Stimulated activated CD8-positive, alpha-beta memory T cell treated with anti-CD3 and anti-CD28 coated beads, Interleukin-7, amount 100 ng/mL, for 48 hours (primary cell): ENCODE measurements at regions not wholly inside any gene's neighbourhood (a gene's known extent, or its start where the extent isn't known, plus 50 kb on each side); places are given as distances from the start of the nearest gene placed in this dataset.
"Not testable (repeated sequence)": the region's sequence is repeated elsewhere in the genome, so short reads cannot be mapped to it uniquely, and the experiment has no call there.

ENCODE experiments used
- DNase-seq, 2 donors: peaks; one replicate each; pipeline ENCODE4 v3.0.0-alpha.2; 2020; ENCODE audit warnings: low read depth in 1 of 2; ENCODE audit errors: extremely low read depth in 1 of 2

GRCh38 chr16:51306116-51306515, 155.0 kb upstream of the SALL1 start:
- DNase-seq = no peak

DNA sequence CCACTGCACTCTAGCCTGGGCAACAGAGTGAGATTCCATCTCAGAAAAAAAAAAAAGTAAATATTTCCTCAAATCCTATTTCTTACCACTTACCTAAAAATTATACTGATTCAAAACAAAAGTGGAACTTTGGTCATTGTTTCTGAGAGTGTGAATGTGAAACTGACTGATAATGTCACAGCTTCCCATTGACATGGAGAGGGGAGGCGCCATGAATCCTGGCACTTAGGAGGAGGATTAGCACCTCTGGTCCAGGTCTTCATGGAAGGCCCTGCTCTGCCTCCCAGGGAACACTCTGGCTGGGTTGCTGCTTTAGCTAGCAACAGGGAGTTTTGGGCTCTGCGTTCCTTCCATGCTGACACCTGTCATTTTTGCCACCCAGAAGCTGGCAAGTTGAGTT, 154.3 kb upstream of the SALL1 start:
- DNase-seq = no peak

DNA sequence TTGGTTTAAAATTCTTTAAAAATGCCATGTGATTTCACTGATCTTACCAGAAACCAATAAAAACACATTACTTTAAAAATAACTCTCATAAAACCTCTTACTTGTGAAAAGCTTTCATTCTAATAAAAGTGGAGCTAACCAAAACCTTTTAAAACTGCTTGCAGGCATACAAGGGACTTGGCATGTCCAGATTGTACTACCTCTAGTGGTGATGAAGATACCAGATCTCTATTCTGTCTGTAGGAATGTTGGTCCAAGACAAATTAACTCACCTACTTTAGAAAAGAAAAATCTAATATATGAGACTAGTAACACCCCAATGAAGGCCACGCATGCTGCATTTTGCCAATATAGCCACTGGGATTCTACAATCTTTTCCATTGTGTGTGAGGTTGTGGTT, 151.0 kb upstream of the SALL1 start:
- DNase-seq = no peak

GRCh38 chr16:51298800-51299199, 147.7 kb upstream of the SALL1 start:
- no peak for DNase-seq

DNA sequence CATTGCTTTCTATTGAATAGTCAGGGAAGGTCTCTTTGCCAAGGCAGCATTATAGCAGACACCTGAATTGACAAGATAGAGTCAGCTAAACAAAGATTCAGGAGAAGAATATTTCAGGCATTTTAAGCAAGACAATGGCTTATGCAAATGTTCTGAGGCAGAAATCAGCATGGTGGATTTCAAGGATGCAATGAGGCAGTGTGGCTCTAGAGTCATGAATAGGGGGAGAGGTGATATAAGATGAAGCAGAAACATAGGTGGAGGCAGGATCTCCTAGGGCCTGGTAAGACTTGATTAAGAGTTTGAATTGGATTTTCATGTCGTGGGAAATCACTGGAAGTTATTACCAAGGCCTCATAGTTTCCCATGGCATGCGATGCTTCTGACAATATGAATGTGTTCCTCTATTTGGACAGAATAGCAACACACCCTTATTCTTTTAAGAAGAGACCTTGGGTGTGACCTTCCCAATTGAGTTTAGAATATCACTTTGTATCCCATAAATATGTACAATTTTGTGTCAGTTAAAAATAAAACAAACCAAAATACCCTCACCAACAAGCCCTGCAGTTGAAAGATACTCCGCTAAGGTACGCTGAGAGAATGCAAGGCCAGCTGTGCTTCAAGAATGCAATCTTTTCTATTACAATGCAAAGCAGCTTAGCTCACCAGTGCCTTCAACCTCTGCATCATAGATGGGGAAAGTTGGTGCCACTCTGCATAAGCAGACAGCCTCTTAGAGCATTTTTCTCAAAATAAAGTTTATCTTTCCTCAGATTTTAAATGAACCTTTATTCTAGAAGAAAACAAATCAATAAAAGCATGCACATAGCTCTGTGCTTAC, 139.6 kb upstream of the SALL1 start:
- no peak for DNase-seq

DNA sequence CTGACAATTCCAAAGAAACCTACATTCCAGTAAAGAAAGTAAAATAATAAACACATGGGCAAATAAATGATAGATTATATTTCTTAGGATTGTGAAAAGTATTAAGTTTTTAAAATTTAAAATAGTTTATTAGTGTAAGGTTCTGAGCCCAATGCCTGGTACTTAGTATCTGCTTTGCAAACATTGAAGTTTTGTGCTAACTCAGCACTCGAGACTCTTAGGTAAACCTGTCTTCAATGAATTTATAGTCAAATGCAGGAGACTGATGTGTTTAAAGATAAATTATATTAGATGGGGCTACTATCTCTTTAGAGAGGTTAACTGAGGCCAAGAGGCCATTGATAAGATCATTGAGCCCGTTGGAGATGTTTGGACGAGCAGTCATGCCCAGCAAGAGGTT, 138.3 kb upstream of the SALL1 start:
- no peak for DNase-seq

GRCh38 chr16:51287121-51287755, 136.2 kb upstream of the SALL1 start:
- no peak for DNase-seq

DNA sequence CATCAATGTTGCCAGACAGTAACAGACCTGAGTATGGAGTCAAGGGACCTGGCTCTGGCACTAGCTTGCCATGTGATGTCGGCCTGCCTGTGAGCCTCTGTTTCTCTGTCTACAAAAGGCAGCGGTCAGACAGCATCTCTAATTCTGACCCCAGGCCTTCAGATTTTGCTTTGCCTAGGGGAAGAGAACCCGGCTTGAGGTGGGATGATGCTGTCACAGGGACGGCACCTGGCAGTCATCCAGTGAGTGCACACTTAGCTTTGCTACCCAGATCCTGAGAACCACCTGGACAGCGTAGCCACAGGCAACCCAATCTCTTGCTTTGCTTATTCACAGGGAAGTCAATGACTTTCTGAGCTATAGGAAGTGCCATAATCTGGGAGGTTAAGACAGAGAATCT, 135.2 kb upstream of the SALL1 start:
- DNase-seq = no peak

DNA sequence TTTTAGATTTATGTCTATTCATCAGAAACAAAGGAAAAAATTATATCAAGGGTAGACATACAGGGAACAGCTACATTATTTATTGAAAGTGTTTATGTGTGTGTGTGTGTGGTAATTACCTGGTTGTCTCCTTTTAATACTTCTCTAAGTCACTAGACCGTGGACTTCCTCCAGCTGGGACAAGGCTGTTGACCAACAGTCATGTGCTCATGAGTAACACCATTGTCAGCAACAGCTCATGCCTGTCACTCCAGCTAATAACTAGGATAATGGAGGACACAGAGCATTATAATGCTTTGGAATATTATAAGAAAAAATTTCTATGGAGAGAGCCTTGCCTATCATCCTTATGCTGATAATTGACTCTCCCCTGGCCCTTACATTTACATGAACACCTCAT, 125.3 kb upstream of the SALL1 start:
- DNase-seq = no peak

GRCh38 chr16:51272420-51272819, 121.3 kb upstream of the SALL1 start:
- no peak for DNase-seq

GRCh38 chr16:51271156-51271701, 120.2 kb upstream of the SALL1 start:
- DNase-seq = no peak

DNA sequence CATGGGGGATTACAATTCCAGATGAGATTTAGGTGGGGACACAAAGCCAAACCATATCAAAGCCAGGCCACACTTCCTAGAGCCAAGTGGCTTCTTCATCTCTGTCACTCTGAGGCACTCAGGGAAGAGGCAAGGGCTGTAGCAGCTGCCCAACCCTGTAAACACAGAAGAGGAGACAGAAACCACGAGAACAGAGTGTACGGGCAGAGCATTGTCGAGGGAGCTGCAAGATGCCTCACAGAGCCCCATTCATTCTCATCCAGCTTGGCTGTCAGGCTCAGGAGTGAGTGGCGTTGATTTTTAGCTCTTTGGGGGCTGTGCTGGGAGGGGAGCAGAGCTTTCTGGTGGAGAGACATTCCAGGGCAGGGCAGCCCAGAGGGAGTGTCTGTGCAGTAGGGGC, 117.2 kb upstream of the SALL1 start:
- no peak for DNase-seq

GRCh38 chr16:51267681-51268080, 116.6 kb upstream of the SALL1 start:
- no peak for DNase-seq

GRCh38 chr16:51262428-51262827, 111.4 kb upstream of the SALL1 start:
- DNase-seq = no peak

GRCh38 chr16:51261919-51262318, 110.8 kb upstream of the SALL1 start:
- DNase-seq = no peak

DNA sequence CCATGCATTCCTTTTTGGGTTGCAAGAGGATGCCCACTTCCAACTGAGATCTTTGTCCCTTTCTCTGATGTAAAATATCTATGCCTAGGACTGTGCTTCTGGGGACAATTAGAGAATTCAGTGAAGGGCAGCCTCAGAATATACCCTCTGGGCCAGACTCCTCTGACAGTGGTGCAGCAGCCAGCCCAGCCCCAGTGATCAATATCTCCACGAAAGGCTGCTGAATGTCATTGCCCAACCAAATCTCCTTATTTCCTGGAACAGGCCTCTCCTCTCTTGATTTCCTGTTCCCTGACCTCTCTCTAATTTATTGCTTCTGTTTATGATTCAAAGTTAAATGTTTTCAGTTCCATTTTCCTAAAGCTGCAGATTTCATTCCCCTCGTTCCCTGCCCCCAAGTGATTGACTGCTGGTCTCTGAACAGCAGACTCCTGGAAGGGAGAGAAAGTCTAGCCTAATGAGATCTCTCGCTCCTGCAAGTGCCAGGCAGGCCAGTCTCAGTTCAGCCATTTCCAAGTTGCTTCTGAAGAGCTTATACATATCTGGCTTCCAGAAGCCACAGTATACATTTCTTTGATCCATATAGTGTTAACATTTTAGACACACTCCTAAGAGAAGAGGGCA, 104.4 kb upstream of the SALL1 start:
- no peak for DNase-seq

DNA sequence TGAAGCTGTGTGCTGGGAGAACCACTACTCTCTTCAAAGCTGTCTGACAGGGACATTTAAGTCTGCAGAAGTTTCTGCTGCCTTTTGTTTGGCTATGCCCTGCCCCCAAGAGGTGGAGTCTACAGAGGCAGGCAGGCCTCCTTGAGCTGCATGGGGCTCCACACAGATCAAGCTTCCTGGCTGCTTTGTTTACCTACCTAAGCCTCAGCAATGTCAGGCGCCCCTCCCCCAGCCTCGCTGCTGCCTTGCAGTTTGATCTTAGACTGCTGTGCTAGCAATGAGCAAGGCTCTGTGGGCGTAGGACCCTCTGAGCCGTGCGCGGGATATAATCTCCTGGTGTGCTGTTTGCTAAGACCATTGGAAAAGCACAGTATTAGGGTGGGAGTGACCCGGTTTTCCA, 103.3 kb upstream of the SALL1 start:
- DNase-seq = not testable (repeated sequence)

DNA sequence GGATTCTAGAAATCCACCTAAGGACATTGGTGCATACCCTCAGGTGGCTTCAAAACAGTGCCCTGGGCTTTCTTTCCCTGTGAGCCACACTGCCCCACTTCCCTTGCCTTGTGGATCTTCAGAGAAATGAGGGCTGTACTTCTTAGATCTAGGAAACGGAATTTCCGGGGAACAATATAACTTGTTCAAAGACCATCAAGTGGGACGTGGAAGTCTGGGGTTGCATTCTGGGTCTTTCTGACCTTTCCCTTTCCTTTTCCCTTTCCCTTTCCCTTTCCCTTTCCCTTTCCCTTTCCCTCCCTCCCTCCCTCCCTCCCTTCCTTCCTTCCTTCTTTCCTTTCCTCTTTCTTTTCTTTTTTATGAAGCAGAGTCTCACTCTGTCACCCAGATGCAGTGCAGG, 97.1 kb upstream of the SALL1 start:
- no peak for DNase-seq

GRCh38 chr16:51245658-51245995, 94.6 kb upstream of the SALL1 start:
- no peak for DNase-seq

DNA sequence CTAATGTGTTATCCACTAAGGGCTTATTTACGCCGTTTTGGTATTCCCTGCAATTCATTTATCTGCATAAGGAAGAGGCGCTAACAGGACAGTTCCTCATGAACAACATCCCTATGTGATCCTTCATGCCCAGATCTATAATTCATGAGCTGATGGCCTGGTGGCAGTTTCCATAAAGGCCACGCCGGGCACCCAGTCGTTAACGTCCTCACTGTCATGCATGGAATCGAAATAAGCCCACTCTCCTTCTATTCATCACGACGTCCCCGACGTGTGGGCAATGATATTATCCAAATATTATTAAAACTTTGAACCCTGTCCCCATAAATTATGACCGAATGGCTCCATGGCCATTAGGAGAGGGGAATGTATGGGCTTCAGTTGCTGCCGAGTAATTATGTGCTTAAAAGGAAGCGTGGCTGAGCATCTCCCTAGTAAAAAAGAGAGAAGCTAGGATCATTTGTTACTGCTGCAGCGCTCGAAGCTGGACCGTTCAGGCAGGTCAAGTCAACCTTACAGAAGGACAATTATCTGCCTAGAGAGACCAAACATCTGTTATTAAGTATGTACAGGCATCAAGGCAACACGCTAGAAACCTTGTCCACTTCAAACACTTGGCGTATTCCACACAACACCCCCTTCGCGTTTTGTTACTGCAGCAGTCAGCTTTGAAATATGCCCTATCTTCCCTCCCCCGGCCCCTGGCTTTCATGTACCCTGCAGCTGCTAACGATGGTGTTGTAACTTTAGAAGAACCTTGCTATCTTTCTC, 94.0 kb upstream of the SALL1 start:
- DNase-seq = no peak

GRCh38 chr16:51243936-51244436, 92.9 kb upstream of the SALL1 start:
- no peak for DNase-seq
